Upper lobe of left lung (tissue), 4 donors: ENCODE measurements at regions not wholly inside any gene's neighbourhood (a gene's known extent, or its start where the extent isn't known, plus 50 kb on each side); places are given as distances from the start of the nearest gene placed in this dataset.

ENCODE experiments used
- CTCF ChIP-seq, 6 experiments: fragments of 450-650 bp in 4 of 6; fragments of 200-600 bp in 2 of 6; sonication (generic) in 2 of 6; IDR thresholded peaks; one replicate each; pipeline ENCODE4 v1.5.1; 2016 to 2019; ENCODE audit warnings: antibody characterized with exemption in 6 of 6
- POLR2A ChIP-seq, 4 donors: fragments of 450-650 bp; IDR thresholded peaks; one replicate each; pipeline ENCODE4 v1.5.1; 2016 to 2017; ENCODE audit warnings: antibody characterized with exemption in 4 of 4, mild to moderate bottlenecking in 2 of 4
- POLR2AphosphoS5 ChIP-seq, 2 donors: sonication (generic); formaldehyde crosslinking; IDR thresholded peaks; one replicate each; pipeline ENCODE4 v1.5.1; 2017; ENCODE audit warnings: antibody characterized with exemption in 2 of 2

GRCh38 chr1:219778793-219779369 lies 149.5 kb downstream of the SLC30A10 start:
- no peak for TF ChIP-seq CTCF (IDR thresholded peaks at IDR 0.05)
- TF ChIP-seq POLR2AphosphoS5 (IDR thresholded peaks at IDR 0.05) = no peak
- TF ChIP-seq POLR2A (IDR thresholded peaks at IDR 0.05) = no peak
